ENCODE measurements at regions not wholly inside any gene's neighbourhood (a gene's known extent, or its start where the extent isn't known, plus 50 kb on each side); places are given as distances from the start of the nearest gene placed in this dataset.
"Not testable (repeated sequence)": the region's sequence is repeated elsewhere in the genome, so short reads cannot be mapped to it uniquely, and the experiment has no call there.

DNA sequence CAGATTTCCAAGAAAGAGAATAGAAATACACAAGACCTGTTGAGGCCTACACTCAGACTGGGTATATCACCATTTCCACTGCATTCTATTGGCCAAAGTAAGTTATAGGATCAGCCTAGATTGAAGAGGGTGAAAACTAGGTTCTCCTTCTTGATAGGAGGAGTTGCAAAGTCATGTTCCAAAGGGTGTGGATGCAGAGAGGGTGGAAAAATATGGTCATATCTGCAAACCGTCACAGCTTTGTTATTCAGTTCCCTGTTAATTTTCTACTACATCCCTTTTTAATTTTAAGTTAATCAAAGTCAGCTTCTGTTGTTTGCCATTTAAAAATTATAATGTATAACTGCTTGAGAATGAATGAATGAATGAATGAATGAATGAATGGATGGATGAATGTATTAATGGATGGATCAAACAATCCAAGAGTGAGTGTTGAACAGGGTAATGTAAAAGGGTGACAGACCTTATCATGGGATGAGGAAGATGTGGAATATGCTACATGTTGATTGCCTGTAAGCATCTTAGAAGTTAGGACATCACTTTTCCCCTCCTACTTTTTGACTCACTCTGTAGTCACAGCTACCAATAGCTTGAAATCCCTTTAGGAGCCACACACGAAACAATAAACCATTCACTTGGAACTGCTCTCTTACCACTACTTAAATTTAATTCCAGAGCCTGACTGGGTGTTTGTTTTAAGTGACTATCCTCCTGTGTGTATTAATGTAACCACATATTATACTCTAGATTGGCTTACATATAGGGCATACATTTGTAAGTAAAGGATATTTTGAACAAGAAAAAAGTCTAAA is 121.5 kb downstream of the CCDC34 start:
- no peak for DNase-seq

GRCh38 chr11:27239305-27239942 is 123.6 kb downstream of the CCDC34 start:
- no peak for DNase-seq

DNA sequence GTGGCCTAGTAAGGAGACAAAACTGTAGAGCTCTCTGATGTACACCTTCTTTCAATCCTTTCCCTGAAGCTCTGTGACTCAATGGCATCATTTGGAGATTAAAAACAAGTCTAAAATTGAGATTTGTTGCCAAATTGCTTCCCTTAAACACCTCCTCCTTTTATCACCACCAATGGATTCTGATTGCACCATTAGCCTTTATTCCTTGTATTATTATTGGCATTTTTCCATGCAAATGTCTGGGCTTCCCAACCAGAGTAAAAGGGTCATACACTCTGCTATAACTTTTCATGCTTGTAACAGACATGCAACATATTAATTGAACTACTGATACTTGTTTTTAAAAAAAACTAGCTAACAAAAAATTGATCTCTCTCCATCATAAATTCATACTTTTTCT is 124.2 kb downstream of the CCDC34 start:
- DNase-seq, result no peak

- DNase-seq, result no peak
These were observed 125.4 kb downstream of the CCDC34 start for GRCh38 chr11:27237643-27238042.

GRCh38 chr11:27234961-27235360 is 128.1 kb downstream of the CCDC34 start:
- no peak for DNase-seq

DNA sequence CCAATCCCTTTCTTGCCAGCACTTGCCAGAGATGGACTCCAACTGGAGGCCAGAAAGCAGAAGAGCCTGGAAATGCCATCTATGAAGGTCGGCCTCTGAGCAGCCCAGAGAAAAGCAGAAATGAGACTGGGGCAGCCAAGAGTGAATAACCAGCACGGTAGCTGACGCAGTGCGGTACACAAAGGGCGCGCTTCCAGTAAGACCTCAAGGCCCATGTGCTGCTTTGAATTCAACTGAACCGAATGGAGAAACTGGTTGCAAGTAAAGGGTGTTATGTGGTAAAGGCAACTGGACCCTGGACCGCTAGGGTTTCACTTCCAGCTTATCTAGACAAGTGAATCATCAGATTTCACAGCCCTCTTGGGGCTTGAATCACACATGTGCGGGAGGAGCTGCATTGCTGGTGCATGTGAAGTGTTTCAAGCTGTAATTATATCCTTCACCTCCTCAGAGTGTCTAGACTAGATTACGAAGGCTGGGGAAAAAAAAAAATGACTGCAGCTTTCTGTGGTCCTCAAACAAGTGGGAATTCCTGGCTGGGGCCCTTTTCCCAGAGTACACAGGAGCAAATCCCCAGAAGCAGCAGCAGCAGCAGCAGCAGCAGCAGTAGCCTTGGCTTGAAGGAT is 128.9 kb downstream of the CCDC34 start:
- no peak for DNase-seq

DNA sequence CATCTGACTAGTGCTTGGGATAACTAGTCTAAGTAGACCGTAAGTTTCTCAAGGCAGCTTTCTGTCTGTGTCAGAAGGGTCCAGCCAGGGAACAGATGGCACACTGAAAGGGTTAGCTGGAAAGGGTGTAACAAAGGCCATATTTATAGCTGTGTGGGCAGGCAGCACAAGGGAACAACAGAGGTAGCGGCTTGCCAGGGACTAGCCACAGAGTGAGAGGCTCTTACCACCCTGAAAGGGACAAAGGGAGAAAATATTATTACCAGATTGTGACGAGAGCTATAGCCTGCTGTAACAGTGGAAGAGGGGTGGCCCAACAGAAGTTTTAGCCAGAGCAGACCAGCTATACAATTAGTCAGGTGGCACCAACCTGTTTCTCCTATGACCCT is 129.4 kb downstream of the CCDC34 start:
- DNase-seq, result no peak

DNA sequence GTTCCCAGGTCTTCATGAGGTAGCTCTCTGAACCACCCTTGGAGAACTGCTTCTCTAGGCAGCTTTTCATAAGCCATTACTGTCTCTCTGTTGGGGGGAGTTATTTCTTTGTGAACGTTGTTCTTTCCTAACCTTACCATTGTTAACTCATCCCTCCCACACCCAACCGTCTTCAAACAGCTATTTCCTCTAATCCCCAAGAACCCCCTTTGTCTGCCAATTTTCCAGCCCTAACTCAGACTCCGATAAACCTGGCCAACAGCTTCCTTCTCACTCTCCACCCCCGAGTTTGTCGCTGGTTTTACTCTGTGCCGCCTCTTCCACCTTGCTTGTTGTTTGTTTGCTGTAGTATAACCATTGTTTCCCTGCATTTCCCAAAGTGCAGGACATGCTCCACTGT is 131.5 kb downstream of the CCDC34 start:
- DNase-seq, result no peak

DNA sequence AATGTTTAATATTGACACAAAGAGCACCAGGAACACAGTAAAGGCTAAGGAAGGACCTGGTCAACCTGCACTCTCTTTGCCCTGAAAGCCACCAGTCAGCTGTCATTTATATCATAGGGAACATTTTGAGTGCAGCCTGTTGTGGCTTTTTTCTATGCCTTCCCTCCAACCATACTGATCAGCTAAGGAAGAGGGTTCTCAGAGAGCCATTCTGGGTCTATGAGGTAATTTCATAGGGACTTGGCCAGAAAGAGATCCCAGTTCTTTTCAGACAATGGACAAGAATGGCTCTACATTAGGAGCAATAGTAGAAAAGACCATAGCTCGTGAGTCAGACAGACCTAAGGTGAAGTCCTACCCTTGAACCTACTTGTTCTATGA is 132.8 kb downstream of the CCDC34 start:
- no peak for DNase-seq

DNA sequence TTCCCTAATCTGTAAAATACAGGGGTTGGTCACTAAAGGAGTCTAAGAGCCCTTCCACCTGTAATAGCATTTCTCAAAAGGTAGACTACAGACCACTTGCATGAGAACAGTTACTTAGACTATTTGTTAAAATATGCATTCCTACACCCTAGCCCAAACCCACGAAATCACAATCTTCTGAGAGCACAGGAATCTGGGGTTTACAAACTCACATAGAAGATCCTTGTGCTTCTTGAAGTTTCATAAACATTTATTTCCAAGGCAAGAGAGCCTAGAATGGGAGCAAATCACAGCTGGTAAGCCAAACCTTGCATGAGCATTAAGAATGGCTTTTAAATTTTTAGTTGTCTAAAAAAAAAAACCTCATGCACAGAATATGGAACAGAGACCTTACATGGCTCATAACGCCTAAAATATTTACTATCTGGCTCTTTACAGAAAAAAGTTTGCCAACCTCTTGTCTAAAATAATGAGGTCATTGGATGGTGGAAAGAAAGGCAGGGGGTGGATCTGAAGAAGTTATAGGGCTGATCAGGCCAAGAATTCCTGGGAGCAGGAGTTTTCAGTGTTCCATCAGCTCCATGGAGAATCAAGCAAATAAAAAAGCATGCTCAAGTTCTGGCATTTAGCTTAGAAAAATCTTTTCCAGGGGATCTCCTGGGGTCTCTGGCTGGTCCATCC is 133.4 kb downstream of the CCDC34 start:
- no peak for DNase-seq

DNA sequence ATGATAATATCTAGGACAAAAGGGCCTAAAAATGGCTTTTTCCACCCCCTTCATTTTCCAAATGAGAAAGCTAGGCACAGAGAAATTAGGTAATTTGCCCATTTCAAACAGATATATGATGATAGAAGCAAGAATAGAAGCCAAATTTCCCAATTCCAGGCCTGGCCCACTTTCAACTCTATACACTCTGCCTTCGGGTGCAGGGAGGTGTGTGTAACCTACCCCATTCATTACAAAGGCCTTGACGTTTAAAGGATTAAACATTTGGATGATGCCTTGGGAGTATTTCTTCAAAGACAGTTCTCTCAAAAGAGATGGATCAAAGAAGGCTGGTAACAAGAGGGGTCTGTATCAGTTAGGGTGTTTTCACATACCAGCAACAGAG is 134.1 kb downstream of the CCDC34 start:
- no peak for DNase-seq

DNA sequence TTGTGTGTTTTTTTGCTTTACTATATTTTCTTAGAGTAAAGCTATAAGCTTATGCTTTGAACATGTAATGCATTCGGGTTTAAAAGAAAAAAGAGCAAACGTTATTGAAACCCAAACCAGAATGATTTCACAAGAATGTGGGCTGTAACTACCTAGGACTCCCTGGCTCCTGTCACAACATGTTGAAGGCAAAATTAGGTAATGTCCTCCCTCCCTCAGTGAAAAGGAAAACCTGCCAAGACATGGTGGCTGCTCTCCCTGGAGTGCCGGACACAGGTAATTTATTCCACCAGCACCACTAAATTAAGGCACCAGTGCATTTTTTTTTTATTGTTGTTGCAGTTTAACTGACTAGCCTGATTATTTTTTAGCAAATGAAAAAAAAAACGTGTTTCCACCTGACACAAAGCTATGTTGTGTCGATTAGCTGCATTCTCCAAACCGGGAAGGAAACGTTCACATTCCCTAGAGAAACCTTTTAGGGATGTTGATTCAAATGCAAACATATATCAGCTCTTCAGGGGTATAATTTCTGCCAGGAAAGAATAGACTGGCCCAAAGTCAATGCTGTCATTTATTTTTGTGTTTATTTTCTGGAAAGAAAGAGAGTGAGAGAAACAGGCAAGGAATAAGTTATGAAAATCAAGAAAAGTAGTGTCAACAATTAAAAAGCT is 134.6 kb downstream of the CCDC34 start:
- no peak for DNase-seq

GRCh38 chr11:27227736-27228135 is 135.3 kb downstream of the CCDC34 start:
- no peak for DNase-seq

DNA sequence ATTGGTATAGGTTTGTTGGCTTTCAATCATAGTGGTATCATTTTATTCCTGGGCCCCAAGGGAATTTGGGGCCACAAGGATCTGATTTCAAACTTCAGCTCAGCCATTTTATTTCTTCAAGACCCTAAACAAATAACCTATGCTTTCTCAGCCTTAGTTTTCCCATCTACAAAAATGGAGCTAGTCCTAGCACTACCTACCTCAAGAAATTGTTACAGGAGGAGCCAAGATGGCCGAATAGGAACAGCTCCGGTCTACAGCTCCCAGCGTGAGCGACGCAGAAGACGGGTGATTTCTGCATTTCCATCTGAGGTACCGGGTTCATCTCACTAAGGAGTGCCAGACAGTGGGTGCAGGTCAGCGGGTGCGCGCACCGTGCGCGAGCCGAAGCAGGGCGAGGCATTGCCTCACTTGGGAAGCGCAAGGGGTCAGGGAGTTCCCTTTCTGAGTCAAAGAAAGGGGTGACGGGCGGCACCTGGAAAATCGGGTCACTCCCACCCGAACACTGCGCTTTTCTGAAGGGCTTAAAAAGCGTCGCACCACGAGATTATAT is 143.5 kb downstream of the CCDC34 start:
- DNase-seq, result not testable (repeated sequence)

DNA sequence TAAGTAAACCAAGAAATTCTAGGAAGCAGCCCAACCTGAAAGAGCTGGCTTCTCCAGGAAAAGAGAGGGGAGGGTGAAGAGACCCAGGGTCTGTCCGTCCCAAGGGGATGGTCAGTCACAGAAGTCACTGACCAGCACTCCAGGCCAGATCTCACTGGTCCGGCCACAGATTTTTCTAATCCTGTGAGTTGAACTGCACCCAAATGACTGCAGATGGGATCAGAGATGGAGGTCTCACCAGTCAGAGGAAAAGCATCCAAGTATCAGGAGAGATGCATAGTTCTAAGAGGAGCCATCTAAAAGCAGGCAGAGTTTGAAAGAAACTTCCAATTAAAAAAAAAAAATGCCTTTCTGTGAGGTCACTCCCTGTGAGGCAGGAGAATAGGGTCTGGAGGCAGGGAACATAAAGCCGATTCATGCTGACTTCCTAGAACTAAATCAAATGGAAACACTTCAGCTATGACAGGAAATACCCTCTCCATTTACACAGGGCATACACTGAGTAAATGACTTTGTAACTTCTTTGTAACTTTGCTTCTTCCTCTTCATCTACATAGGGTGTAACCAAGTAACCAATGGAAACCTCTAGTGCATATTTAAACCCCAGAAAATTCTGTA is 144.5 kb downstream of the CCDC34 start:
- DNase-seq, result no peak

GRCh38 chr11:27217948-27218420 is 145.0 kb downstream of the CCDC34 start:
- DNase-seq, result no peak

DNA sequence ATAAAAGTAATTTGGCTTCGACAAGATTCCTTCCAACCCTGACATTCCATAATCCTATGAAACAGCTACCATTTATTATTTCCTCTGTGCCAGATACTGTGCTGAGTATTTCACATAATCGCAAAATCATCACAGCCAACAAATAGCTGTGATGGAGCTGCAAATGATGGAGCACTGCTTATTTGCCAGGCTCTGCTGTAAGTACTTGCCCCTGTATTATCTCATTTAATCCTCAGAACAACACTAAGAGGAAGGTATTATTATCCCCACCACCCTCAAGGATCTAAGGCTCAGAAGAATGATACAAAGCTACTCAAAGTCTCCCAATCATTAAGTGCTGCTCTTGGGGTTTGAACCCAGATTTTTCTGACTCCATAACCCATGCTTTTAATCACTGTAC is 145.5 kb downstream of the CCDC34 start:
- DNase-seq, result no peak

GRCh38 chr11:27216270-27217149 is 146.5 kb downstream of the CCDC34 start:
- DNase-seq, result peak; percentile 58

DNA sequence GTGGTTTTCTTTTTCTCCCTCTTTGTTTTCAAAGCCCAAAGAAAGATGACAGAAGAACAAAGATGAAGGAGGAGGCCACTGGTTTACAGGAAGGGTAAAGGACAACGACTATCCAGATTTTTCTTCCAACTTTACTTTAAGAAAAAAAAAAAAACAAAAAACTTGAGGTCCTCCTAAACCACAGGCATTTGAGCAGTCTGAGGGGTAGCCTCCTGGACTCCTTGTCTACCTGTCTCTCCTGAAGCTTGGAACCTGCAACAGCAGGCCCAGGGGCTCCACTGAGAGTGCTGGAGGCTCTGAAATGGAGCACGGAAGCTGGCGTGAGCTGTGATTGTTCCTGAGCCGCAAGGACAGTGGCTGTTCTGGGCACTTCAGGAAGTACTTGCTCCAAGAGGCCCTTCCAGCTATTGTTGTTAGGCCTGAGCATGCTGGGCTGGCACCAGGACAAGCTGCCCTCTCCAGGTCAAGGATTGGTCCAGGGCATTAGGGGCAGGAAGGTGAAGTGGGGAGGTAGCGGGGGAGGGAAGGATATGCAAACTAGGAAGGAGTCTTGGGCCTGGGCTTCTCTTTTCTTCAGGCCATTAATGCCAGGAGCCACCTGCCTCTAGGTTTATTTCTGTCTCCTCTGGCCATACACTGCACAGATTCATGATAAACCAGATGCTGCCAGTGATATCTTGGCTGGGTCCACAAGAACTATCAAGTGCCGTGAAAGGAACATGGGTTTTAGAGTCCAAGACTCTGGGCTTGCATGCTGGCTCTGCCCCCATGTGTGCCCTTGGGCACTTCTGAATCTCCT is 147.3 kb downstream of the CCDC34 start:
- peak; percentile 87 for DNase-seq

DNA sequence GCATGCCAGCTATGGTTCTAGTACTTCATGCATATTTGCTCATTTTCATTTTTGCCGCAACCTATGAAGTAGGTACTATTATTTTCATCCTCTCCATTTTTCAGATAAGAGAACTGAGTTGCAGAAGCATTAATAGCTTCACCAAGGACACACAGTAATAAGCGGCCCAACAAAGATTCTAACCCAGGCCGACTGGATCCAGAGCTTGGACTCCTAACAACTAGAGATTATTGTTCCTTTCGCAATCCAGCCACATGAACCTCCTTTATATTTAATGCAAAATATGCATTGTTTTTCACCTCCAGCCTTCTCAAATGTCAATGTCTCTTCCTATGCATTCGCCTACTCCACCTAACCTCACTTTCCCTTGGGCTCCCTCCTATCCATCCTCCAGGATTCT is 148.3 kb downstream of the CCDC34 start:
- DNase-seq, result no peak

Measured in dermis blood vessel endothelial cell (primary cell).